ENCODE measurements at regions not wholly inside any gene's neighbourhood (a gene's known extent, or its start where the extent isn't known, plus 50 kb on each side); places are given as distances from the start of the nearest gene placed in this dataset.

DNA sequence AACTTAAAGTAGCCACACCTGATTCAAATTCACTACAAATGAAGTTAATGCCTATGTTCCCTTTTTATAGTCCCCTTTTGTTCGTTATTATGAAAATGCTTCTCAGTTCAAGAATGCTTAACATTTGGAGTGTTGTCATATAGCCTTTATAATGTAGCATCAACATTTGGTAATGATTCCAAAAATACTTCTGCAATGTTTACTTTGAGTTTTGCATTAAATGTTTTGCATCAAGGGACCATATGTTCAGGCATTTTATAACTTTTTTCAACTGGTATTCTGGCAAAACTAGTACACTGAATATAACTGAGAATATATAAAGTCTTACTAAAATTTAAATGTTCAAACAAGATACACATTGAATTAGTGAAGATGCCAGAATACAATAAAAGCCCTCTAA lies 209.6 kb upstream of the SLC16A7 start:
- no peak for TF ChIP-seq POLR2A (IDR thresholded peaks at IDR 0.05)
- TF ChIP-seq, protein P1, sequence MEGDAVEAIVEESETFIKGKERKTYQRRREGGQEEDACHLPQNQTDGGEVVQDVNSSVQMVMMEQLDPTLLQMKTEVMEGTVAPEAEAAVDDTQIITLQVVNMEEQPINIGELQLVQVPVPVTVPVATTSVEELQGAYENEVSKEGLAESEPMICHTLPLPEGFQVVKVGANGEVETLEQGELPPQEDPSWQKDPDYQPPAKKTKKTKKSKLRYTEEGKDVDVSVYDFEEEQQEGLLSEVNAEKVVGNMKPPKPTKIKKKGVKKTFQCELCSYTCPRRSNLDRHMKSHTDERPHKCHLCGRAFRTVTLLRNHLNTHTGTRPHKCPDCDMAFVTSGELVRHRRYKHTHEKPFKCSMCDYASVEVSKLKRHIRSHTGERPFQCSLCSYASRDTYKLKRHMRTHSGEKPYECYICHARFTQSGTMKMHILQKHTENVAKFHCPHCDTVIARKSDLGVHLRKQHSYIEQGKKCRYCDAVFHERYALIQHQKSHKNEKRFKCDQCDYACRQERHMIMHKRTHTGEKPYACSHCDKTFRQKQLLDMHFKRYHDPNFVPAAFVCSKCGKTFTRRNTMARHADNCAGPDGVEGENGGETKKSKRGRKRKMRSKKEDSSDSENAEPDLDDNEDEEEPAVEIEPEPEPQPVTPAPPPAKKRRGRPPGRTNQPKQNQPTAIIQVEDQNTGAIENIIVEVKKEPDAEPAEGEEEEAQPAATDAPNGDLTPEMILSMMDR (IDR thresholded peaks at IDR 0.05), result no peak

Measured in esophagus squamous epithelium (tissue), 4 donors.